Adrenal gland (tissue), 9 donors: ENCODE measurements at regions not wholly inside any gene's neighbourhood (a gene's known extent, or its start where the extent isn't known, plus 50 kb on each side); places are given as distances from the start of the nearest gene placed in this dataset.

Experiments
- DNase-seq, 7 donors: peaks; one replicate each; pipeline ENCODE4 v3.0.0-alpha.2; 2019 to 2020
- H3K27ac ChIP-seq, 5 donors: fragments of 200-600 bp; sonication (generic) in 4 of 5; 1 replicate in 3 of 5; 2 replicates in 2 of 5; pipeline versions ENCODE4 v1.5.1 to v1.8.0; 2016 to 2020; ENCODE audit warnings: mild to moderate bottlenecking in 1 of 5
- H3K27me3 ChIP-seq: fragments of 200-600 bp; 2 replicates; pipeline ENCODE4 v1.8.0; 2021
- H3K36me3 ChIP-seq, 2 donors: fragments of 200-600 bp; replicated peaks in 1 of 2; 1 replicate in 1 of 2; 2 replicates in 1 of 2; pipeline versions ENCODE4 v1.5.1 to v1.8.0; 2018 to 2022
- H3K4me1 ChIP-seq, 2 donors: fragments of 200-600 bp; replicated peaks in 1 of 2; 1 replicate in 1 of 2; 2 replicates in 1 of 2; pipeline versions ENCODE4 v1.5.1 to v1.8.0; 2018 to 2021
- H3K4me3 ChIP-seq, 4 donors: fragments of 200-600 bp; sonication (generic) in 3 of 4; one replicate each; pipeline ENCODE4 v1.5.1; 2016 to 2018
- H3K9me3 ChIP-seq, 3 donors: fragments of 200-600 bp; sonication (generic) in 1 of 3; replicated peaks in 1 of 3; 1 replicate in 2 of 3; 2 replicates in 1 of 3; pipeline versions ENCODE4 v1.5.1 to v1.8.0; 2016 to 2021
- POLR2A ChIP-seq, 2 donors: fragments of 450-650 bp; IDR thresholded peaks; one replicate each; pipeline ENCODE4 v1.6.1; 2017; ENCODE audit warnings: antibody characterized with exemption in 2 of 2, mild to moderate bottlenecking in 2 of 2, moderate library complexity in 1 of 2
- WGBS, 4 donors: extraction: QIAGEN DNeasy Blood & Tissue Kit in 2 of 4; methylation state at CpG; one replicate each; pipeline versions ENCODE4 v1.1.5 to v1.1.7; 2013 to 2017; 5-methylcytosine and 5-hydroxymethylcytosine counted together
- intact Hi-C, 2 donors: fragments of 100-400 bp; cut with DNase I; formaldehyde crosslinking; loops; one replicate each; pipeline versions ENCODE4 v1.14.1 to v1.15.0; 2022 to 2023
- TF ChIP-seq, protein P1 (sequence below), 6 experiments: fragments of 450-650 bp in 4 of 6; fragments of 200-600 bp in 2 of 6; sonication (generic) in 1 of 6; IDR thresholded peaks; 1 replicate in 5 of 6; 2 replicates in 1 of 6; pipeline versions ENCODE4 v1.5.1 to v1.8.0; 2016 to 2021; ENCODE audit warnings: antibody characterized with exemption in 6 of 6, mild to moderate bottlenecking in 2 of 6, moderate library complexity in 1 of 6
- donor health status: healthy with polysubstance abuse.
- donor health status: Bipolar disorder and iron deficiency.
- donor health status: DM: yes; HTN: yes; CAD: no.
- donor health status: DM: no; HTN: no; CAD: no.
- donor health status: DM: no; HTN: no; CAD: no.

DNA sequence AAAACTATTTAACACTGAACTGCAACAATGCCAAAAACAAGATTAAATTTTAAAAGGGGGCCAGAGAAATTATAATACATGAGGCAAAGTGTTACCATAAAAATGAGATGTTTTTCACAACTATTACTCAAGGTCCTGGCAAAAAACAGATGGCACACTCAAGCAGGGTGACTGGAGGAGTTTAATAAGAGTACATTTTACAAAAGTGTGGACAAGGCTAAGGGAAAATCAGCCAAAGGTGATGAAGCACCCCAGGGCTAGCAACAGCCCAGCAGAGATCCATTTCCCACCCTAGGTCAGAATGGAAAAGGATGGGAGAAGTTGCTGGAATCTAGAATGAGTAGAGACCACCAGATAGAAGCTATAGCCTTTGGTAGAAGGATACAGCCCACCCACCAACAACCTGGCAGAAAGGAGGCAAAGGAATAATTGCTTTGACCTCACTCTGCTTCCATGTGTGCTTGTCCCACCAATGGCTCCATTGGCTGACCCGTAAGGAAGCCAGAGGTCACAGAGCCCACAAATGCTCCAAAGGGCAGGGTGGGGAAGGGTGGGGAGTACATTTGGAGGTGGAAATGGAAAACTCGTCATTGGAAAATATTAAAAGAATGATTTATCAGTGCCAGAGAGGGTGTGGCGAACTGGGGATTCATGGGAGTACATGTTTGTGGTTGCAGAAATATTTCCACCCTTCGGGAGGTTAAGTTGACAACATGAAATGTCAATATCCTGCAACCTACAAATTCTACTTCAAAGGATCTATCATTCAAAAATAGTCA lies 161.0 kb upstream of the UBE2E2 start:
- TF ChIP-seq POLR2A (IDR thresholded peaks at IDR 0.05): no peak
- TF ChIP-seq, protein P1, sequence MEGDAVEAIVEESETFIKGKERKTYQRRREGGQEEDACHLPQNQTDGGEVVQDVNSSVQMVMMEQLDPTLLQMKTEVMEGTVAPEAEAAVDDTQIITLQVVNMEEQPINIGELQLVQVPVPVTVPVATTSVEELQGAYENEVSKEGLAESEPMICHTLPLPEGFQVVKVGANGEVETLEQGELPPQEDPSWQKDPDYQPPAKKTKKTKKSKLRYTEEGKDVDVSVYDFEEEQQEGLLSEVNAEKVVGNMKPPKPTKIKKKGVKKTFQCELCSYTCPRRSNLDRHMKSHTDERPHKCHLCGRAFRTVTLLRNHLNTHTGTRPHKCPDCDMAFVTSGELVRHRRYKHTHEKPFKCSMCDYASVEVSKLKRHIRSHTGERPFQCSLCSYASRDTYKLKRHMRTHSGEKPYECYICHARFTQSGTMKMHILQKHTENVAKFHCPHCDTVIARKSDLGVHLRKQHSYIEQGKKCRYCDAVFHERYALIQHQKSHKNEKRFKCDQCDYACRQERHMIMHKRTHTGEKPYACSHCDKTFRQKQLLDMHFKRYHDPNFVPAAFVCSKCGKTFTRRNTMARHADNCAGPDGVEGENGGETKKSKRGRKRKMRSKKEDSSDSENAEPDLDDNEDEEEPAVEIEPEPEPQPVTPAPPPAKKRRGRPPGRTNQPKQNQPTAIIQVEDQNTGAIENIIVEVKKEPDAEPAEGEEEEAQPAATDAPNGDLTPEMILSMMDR (IDR thresholded peaks at IDR 0.05): no peak
- no peaks in the 10 kb centered on the region for H3K9me3 ChIP-seq
- intact Hi-C loops: loop anchor here in 1 of 2 donors (5.0 kb wide), 1 partner anchor 765 kb away; the partner anchor contains the start of gene UBE2E1
- H3K36me3 ChIP-seq: no peaks in the 10 kb centered on the region
- H3K27me3 ChIP-seq: no peaks in the 10 kb centered on the region
- no peaks in the 10 kb centered on the region for H3K4me1 ChIP-seq
- peak overlapping the region in 1 of 5 donors; percentile 65 for H3K27ac ChIP-seq
- H3K4me3 ChIP-seq: no peak overlapping the region
- 62 to 67% (median 62%) methylated on average over 4 of the region's 4 CpGs for WGBS, 4 donors
- no peak for DNase-seq

DNA sequence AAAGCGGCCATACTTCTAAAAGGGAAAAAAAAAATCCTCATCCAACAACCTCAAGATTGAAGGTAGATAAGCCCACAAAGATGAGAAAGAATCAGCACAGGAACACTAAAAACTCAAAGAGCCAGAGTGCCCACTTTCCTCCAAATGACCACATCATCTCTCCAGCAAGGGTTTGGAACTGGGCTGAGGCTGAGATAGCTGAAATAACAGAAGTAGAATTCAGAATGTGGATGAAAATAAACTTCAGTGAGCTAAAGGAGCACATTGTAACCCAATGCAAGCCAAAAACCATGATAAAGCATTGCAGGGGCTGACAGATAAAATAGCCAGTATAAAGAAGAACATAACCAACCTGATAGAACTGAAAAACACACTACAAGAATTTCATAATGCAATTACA lies 158.7 kb upstream of the UBE2E2 start:
- Histone ChIP-seq H3K4me3 (no peak overlapping the region), H3K9me3 (no peaks in the 10 kb centered on the region), H3K4me1 (no peaks in the 10 kb centered on the region), H3K36me3 (no peaks in the 10 kb centered on the region), H3K27me3 (no peaks in the 10 kb centered on the region), H3K27ac (no peak overlapping the region)
- TF ChIP-seq, protein P1 (IDR thresholded peaks at IDR 0.05): no peak
- TF ChIP-seq POLR2A (IDR thresholded peaks at IDR 0.05): no peak
- intact Hi-C loops: loop anchor here in 1 of 2 donors (5.0 kb wide), 1 partner anchor 763 kb away; the partner anchor contains the start of gene UBE2E1
- 75 to 94% (median 89%) methylated on average over 1 of the region's 1 CpG for WGBS, 4 donors
- DNase-seq: no peak

DNA sequence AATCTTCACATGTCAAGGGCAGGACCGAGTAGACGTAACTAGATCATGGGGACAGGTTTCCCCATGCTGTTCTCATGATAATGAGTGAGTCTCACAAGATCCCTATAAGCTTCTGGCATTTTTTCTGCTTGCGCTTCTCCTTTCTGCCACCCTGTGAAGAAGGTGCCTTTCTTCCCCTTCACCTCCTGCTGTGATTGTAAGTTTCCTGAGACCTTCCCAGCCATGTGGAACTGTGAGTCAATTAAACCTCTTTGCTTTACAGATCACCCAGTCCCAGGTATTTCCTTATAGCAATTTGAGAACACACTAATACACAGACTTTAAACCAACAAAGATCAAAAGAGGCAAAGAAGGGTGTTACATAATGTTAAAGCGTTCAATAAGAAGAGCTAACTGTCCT lies 156.6 kb upstream of the UBE2E2 start:
- 78 to 85% (median 81%) methylated on average over 4 of the region's 4 CpGs for WGBS, 4 donors
- Histone ChIP-seq H3K27me3 (no peaks in the 10 kb centered on the region), H3K9me3 (no peaks in the 10 kb centered on the region), H3K4me1 (no peaks in the 10 kb centered on the region), H3K27ac (no peak overlapping the region), H3K4me3 (no peak overlapping the region), H3K36me3 (no peaks in the 10 kb centered on the region)
- DNase-seq: no peak
- intact Hi-C loops: no loop called here
- no peak for TF ChIP-seq POLR2A (IDR thresholded peaks at IDR 0.05)
- TF ChIP-seq, protein P1 (IDR thresholded peaks at IDR 0.05): no peak

DNA sequence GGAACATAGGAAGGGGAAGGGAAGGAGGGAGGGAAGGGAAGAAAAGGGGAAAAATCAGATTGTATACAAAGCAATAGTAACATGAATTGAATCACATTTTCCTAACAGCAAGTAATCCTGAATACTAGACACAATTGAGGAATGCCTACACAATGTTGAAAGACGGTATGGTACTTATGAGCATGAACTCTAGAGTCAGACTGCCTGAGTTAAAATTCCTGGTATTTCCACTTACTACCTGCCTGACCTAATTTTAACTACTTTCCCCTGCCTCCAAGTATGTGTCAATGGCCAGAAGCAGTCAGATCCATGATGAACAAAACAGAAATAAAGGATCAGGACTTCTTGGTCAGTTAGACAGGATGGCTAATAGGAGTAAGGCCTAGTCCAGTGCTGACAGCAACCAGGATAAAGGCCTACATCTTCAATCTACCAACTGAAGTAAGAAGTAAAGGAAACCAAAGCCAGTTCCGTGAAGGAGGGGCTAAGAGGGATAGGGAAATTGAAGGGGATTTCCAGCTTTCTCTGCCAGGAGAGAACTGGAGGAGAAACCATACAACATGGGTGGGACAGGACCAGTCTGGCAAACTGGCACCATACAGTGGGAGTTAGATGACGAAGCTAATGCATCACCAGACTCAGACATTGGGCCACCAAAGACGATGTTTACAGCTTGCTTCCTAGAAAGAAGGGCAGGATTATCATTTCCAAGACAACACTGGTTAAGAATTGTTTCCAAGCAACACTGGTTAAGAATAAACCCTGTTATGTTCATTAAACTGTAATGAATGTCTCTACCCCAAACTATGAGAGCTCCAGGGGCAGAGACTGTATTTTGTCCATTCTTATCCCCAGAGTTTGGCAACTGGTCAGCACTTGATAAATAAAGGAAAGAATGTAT lies 151.6 kb upstream of the UBE2E2 start:
- TF ChIP-seq, protein P1 (IDR thresholded peaks at IDR 0.05): no peak
- TF ChIP-seq POLR2A (IDR thresholded peaks at IDR 0.05): no peak
- Histone ChIP-seq H3K9me3 (no peaks in the 10 kb centered on the region), H3K27me3 (no peaks in the 10 kb centered on the region), H3K27ac (no peak overlapping the region), H3K36me3 (no peaks in the 10 kb centered on the region), H3K4me3 (no peak overlapping the region), H3K4me1 (no peaks in the 10 kb centered on the region)
- no peak for DNase-seq
- 78 to 95% (median 92%) methylated on average over 4 of the region's 4 CpGs for WGBS, 4 donors
- intact Hi-C loops: no loop called here
